DND-41 (cell line): ENCODE measurements at regions not wholly inside any gene's neighbourhood (a gene's known extent, or its start where the extent isn't known, plus 50 kb on each side); places are given as distances from the start of the nearest gene placed in this dataset.

Experiments used
- CTCF ChIP-seq: IDR thresholded peaks from 2 replicates; pipeline ENCODE4 v1.5.1; 2012; ENCODE audit warnings: borderline replicate concordance, low read length, moderate library complexity, mild to moderate bottlenecking; ENCODE audit not compliant: poor library complexity, severe bottlenecking; ENCODE audit errors: extremely low read depth
- EZH2 ChIP-seq: IDR thresholded peaks from 3 replicates; pipeline ENCODE4 v1.6.1; 2012; ENCODE audit warnings: borderline replicate concordance, low read depth, mild to moderate bottlenecking, moderate library complexity, low read length, inconsistent platforms; ENCODE audit not compliant: severe bottlenecking

GRCh38 chr10:78251016-78251385 lies 217.3 kb downstream of the RPS24 start:
- TF ChIP-seq CTCF (no peak), EZH2 (no peak)
